ENCODE measurements at regions not wholly inside any gene's neighbourhood (a gene's known extent, or its start where the extent isn't known, plus 50 kb on each side); places are given as distances from the start of the nearest gene placed in this dataset.

DNA sequence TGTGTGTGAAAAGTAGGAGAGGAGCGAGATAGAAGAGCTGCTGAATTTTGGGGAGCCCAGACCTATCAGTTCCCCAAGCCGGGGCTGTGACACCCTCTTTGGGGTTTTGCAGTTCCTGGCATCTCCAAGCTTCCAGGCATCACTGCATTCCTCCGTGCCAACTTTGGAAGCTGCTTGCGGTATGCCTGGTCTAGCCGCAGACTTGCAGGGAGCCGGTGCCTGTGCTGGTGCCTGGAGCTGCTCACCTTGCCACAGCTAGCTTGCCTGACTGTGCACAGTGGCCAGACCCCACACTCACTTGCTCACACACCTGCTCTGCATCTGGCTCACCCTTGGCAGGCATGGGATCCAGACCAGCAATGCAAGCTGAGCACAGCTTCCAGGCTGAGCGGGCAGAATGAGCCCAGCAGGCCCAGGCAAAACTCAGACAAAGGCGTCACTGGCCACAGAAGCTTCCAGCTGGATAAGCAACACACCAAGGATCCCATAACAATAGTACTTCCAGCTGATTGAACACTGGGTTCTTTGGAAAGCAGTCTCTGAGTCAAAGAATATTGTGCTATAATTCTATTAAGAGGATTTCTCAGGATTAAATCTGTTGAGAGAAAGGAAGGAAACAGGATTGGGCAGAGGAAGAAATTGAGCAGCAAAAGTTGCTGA is 390.9 kb downstream of the TEX13C start:
- H3K4me1 ChIP-seq: no peaks in the 10 kb centered on the region
- Mint-ChIP-seq H3K4me3 (no peak overlapping the region), H3K4me1 (peaks cover 13% of the 10 kb centered on the region), H3K9me3 (peaks cover 2% of the 10 kb centered on the region), H3K27me3 (ENCODE audit: insufficient read depth, low read depth) (peaks cover 4% of the 10 kb centered on the region), H3K27ac (peak overlapping the region; percentile 6), H3K36me3 (no peaks in the 10 kb centered on the region)
- no peaks in the 10 kb centered on the region for H3F3A ChIP-seq (ENCODE audit: low read depth)
- no peak overlapping the region for H3K4me3 ChIP-seq
- H3K9me3 ChIP-seq (ENCODE audit: low read depth): no peaks in the 10 kb centered on the region
- no peaks in the 10 kb centered on the region for H4K20me1 ChIP-seq (ENCODE audit: low read depth)
- no peak overlapping the region for H3K4me2 ChIP-seq
- no peaks in the 10 kb centered on the region for H3K27me3 ChIP-seq
- H2AFZ ChIP-seq (replicated peaks): no peak overlapping the region
- TF ChIP-seq, protein P1, sequence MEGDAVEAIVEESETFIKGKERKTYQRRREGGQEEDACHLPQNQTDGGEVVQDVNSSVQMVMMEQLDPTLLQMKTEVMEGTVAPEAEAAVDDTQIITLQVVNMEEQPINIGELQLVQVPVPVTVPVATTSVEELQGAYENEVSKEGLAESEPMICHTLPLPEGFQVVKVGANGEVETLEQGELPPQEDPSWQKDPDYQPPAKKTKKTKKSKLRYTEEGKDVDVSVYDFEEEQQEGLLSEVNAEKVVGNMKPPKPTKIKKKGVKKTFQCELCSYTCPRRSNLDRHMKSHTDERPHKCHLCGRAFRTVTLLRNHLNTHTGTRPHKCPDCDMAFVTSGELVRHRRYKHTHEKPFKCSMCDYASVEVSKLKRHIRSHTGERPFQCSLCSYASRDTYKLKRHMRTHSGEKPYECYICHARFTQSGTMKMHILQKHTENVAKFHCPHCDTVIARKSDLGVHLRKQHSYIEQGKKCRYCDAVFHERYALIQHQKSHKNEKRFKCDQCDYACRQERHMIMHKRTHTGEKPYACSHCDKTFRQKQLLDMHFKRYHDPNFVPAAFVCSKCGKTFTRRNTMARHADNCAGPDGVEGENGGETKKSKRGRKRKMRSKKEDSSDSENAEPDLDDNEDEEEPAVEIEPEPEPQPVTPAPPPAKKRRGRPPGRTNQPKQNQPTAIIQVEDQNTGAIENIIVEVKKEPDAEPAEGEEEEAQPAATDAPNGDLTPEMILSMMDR (IDR thresholded peaks at IDR 0.05): no peak
- peak; percentile 36 for TF ChIP-seq EZH2phosphoT487 (IDR thresholded peaks at IDR 0.05)
- no peaks in the 10 kb centered on the region for H3K36me3 ChIP-seq
- no peak overlapping the region for H3K9ac ChIP-seq
- DNase-seq (ENCODE audit: low spot score): peak; percentile 69
- H3K79me2 ChIP-seq (ENCODE audit: low read depth): no peaks in the 10 kb centered on the region
- H3K27ac ChIP-seq: no peak overlapping the region

DNA sequence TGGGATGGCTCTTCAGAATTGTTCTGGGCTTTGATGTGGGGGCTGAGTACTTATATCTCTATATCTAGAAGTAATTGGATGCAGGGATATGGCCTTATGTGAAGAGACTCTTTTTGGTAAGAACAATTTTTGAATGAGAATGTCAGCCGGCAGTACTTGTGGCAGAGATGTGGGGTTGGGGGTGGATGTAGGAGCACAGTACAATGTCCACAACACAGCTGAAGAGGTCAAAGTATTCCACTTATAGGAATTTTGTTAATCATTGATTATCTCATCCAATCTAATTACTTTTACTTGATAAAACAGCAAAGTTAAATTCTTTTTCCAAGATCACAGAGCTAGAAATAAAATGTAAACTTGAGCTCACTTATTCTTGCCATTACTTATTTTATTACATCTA is 391.4 kb downstream of the TEX13C start:
- H3K36me3 ChIP-seq: no peaks in the 10 kb centered on the region
- Mint-ChIP-seq H3K4me3 (no peak overlapping the region), H3K27ac (peak overlapping the region; percentile 6), H3K4me1 (peaks cover 13% of the 10 kb centered on the region), H3K9me3 (peaks cover 6% of the 10 kb centered on the region), H3K36me3 (no peaks in the 10 kb centered on the region), H3K27me3 (ENCODE audit: insufficient read depth, low read depth) (peaks cover 2% of the 10 kb centered on the region)
- TF ChIP-seq EZH2phosphoT487 (IDR thresholded peaks at IDR 0.05) (no peak), EZH2 (IDR thresholded peaks at IDR 0.05) (no peak)
- TF ChIP-seq, protein P1 (IDR thresholded peaks at IDR 0.05): no peak
- no peaks in the 10 kb centered on the region for H3K9me3 ChIP-seq (ENCODE audit: low read depth)
- no peak overlapping the region for H3K4me2 ChIP-seq
- H3K79me2 ChIP-seq (ENCODE audit: low read depth): no peaks in the 10 kb centered on the region
- no peak overlapping the region for H3K4me3 ChIP-seq
- DNase-seq (ENCODE audit: low spot score): no peak
- H3K27ac ChIP-seq: no peak overlapping the region
- no peaks in the 10 kb centered on the region for H3K27me3 ChIP-seq
- H4K20me1 ChIP-seq (ENCODE audit: low read depth): no peaks in the 10 kb centered on the region
- no peaks in the 10 kb centered on the region for H3F3A ChIP-seq (ENCODE audit: low read depth)
- H3K4me1 ChIP-seq: no peaks in the 10 kb centered on the region
- no peak overlapping the region for H3K9ac ChIP-seq
- no peak overlapping the region for H2AFZ ChIP-seq (replicated peaks)

DNA sequence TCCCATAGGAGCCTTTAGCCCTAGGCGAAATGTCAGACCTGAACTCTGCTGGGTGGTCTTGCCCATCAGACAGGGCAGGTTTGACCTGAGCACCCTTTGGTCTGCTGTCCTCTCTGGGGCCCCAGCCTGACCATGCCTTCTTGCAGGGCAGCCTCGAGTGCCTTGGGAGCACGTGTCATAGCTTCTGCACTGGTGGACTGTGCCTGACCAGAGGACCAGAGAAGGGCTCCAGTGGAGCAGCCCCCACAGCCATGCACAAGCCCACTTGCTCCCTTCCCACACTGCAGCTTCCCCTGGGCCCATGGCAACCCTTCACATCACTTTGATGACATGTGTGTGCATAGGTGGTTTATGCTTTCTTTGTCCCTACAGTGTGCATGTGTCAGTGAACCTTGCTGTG is 394.0 kb downstream of the TEX13C start:
- TF ChIP-seq EZH2phosphoT487 (IDR thresholded peaks at IDR 0.05) (no peak), EZH2 (IDR thresholded peaks at IDR 0.05) (no peak)
- TF ChIP-seq, protein P1 (IDR thresholded peaks at IDR 0.05): no peak
- H3K36me3 Mint-ChIP-seq: no peaks in the 10 kb centered on the region
- H4K20me1 ChIP-seq (ENCODE audit: low read depth): no peaks in the 10 kb centered on the region
- H3K4me1 Mint-ChIP-seq: peaks cover 13% of the 10 kb centered on the region
- no peaks in the 10 kb centered on the region for H3K4me1 ChIP-seq
- H3K9ac ChIP-seq: no peak overlapping the region
- H3K79me2 ChIP-seq (ENCODE audit: low read depth): no peaks in the 10 kb centered on the region
- H2AFZ ChIP-seq (replicated peaks): no peak overlapping the region
- H3F3A ChIP-seq (ENCODE audit: low read depth): no peaks in the 10 kb centered on the region
- H3K4me2 ChIP-seq: no peak overlapping the region
- peaks cover 6% of the 10 kb centered on the region for H3K9me3 Mint-ChIP-seq
- DNase-seq (ENCODE audit: low spot score): no peak
- H3K27ac ChIP-seq: no peak overlapping the region
- H3K27ac Mint-ChIP-seq: no peak overlapping the region
- no peak overlapping the region for H3K4me3 Mint-ChIP-seq
- H3K36me3 ChIP-seq: no peaks in the 10 kb centered on the region
- no peak overlapping the region for H3K4me3 ChIP-seq
- H3K27me3 Mint-ChIP-seq (ENCODE audit: insufficient read depth, low read depth): peaks cover 2% of the 10 kb centered on the region
- no peaks in the 10 kb centered on the region for H3K9me3 ChIP-seq (ENCODE audit: low read depth)
- H3K27me3 ChIP-seq: no peaks in the 10 kb centered on the region

Data from neural progenitor cell (in vitro differentiated cells).